ENCODE measurements at regions not wholly inside any gene's neighbourhood (a gene's known extent, or its start where the extent isn't known, plus 50 kb on each side); places are given as distances from the start of the nearest gene placed in this dataset.

DNA sequence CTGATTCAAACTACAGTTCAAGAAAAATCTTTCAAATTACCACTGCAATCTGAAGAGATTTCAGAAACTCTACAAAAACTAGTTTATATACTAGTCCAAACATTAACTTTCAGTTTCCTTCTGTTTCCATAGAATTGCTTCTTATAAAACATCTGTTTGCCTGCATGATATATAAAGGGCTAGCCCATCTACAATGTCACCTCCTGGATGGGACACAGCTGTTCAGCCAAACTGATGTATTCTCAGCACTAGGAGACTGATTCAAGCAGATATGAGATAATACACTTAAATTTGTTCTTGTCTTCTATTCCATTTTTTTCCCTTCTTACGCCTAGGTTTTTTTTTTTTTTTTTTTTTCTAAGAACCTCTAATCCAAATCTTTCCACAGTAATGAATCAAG lies 1569.7 kb upstream of the IGFBP7 start:
- no peak for DNase-seq

DNA sequence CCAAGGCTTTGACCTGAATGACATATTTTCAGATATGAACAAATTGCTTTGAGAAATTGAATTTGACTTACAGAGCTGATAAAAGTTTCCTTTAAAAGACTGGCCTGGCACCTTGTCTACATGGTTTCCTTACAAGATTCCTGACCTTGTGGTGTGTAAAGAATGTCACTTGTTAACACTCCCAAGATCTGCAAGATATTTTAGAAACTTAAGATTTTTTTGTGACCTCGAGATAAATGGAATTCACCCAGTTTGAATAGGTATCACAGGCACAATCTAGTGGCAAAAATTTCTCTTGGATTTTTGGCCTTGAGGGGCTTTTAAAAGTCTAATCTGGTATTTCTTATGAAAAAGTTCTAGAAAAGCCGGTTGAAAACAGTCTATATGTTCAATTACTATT lies 1568.9 kb upstream of the IGFBP7 start:
- DNase-seq, result no peak

DNA sequence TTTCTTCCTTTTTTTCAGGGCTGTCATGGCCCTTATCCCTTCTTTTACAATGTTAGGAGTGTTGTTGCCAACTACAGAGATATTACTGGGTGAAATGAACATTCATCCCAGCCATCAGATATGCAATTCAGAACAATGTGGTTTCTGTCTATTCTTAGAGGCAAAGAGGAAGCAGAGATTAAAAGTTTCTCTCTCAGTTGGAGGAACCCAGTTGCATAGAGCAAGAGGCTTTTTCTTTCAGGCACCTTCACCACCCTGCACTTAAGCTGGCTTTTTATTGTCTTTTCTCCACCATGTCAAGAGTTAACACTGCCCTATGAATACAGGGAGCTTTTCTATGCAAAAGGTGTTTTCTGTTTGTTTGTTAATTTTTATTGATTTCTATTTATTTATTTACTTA lies 1559.6 kb upstream of the IGFBP7 start:
- DNase-seq, result no peak

DNA sequence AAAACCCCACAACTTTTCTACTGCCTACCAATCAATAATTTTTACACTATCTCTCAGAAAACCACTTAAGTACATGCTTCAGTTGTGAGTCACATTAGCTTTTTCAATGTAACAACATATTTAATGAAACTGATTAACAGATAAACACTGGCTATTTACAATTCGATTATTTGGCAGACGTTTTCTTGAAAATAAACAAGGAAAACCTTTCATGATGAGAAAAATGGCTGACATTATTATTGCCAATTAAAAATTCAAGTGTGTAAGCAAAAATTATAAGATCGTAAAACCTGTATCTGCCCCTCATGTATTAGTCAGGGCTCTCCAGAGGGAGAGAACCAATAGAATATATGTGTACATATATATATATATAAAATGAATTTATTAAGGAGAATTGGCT lies 1555.5 kb upstream of the IGFBP7 start:
- no peak for DNase-seq

DNA sequence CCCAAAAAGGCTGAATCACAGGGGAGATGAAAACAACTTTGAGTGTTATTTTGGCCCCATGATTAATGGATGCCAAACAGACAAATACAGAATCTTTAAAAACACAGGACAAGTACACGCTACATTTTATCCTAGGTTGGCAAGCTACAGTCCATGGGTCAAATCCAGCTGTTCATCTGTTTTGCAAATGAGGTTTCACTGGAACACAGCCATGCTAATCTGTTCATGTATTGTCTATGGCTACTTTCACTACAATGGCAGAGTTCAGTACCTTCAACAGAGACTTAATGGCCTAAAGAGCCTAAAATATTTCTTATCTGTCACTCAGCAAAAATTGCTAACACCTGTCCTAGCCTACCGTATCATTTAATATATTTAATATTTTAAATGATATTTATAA lies 1548.5 kb upstream of the IGFBP7 start:
- no peak for DNase-seq

DNA sequence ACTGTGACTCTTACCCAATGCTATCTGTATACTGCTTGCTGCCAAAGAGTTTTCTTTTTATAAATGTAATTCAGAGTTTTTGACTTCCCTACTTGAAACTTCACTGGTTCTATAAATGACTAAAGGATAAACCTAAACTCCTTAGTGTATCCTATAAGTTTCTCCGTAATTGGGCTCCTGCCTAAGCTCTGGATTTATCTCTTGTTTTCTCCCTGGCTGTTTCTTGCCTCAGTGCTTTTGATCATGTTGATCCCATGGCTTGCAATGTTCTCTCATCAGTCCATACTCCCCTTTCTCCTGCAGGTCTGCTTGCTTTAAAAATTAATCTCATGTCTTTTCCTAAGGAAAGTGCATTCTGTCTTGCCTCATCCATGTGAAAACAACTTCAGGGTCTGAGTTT lies 1543.1 kb upstream of the IGFBP7 start:
- no peak for DNase-seq

DNA sequence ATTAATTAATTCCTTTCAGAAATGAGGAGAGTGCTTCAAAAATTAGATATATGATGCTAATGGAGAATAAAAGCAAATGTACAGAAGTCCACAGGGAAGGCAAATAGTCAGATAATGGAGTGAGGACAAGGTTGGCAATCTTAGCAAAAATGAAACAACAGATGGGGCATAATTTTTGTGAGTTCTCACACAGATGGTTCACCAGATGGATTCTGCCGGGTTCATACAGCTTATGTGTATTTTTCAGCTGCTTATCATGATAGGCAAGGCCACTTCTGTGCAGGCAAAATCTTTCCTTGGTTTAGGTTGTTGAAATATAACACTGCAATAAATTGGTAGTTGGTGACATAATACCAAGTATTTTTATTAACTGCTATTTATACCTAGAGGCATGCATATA lies 1539.0 kb upstream of the IGFBP7 start:
- no peak for DNase-seq

DNA sequence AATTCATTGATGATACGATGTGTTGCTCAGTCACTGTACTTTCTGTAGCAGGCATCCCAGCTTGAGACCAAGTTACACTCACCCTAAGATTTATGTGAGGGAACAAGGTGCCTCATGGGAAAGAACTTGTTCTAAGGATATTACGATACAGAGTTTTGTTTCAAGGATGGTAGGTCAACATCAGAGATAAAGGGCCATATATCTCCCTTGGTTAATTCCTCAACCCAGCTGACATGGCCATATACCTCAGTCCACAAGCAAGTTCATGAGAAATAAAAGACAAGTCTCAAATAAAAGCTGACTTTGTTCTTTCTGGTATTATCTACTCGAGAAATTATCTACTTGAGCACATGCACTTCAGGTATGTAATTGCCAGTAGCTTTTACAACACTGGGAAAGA lies 1535.9 kb upstream of the IGFBP7 start:
- no peak for DNase-seq

DNA sequence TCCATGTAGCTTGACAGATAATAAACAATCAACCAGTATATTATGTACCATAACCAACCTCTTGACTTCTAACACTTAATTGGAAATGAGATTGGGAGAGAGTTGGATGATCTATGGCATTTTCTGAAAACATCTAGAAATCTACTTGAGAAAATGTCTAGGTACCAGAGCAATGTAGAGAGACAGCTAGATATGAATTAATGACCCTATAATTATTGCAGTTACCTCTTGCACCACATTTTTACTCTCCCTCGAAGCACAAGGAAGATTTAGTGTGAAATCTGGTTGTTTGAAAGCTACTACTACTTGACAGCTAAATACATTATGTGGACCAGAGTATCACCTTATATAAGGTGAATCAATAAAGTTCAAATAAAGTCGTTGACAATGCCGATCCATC lies 1534.4 kb upstream of the IGFBP7 start:
- no peak for DNase-seq

DNA sequence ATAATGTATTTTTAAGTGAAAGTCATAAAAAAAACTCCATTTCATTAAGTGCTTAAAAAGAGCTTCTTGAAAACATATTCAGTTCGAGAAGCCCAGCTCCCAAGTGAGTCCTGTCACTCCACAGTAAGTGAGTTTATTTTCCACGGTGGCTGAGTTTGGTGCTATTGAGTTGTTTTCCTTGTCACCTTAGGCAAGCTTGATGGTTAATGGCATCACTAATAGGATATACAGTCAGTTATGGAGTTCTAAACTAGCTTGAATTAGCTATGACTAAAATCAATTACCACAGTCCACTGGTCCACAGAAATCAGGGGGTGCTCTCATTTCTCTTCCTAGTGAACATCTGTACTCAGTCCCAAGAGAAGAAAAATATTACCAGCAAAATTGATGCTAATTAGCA lies 1526.2 kb upstream of the IGFBP7 start:
- no peak for DNase-seq

DNA sequence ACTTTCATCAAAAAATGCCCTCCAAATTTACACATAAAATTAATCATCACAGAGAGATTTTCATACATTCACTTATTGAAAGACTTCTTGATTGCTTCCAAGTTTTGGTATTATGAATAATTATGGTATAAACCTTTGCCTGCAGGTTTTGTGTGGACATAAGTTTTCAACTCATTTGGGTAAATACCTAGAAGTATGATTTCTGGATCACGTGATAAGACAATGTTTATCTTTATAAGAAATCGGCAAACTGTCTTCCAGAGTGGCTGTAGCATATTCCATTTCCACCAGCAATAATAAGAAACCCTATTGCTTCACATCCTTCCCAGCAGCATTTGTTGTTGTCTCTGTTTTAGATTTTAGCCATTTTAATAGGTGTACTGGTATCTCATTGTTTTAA lies 1507.0 kb upstream of the IGFBP7 start:
- DNase-seq, result no peak

DNA sequence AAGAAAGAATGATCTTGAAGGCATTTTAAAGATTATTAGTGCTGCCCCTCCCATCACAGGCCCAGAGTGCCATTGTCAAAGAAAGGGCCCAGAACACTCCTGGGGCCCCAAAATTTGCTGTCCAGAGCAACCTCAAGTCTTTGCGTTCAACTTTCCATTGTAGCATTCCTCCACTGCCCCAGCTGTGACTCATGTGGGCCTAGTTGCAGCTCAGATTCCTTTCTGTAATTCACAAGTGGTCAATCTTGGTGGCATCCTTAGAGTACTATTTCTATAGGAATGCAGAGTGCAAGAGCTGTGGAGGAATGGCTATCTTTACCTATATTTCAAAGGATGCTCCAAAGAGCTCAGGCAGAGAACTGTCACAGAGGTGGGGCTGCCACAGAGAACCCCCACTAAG lies 1500.8 kb upstream of the IGFBP7 start:
- no peak for DNase-seq

DNA sequence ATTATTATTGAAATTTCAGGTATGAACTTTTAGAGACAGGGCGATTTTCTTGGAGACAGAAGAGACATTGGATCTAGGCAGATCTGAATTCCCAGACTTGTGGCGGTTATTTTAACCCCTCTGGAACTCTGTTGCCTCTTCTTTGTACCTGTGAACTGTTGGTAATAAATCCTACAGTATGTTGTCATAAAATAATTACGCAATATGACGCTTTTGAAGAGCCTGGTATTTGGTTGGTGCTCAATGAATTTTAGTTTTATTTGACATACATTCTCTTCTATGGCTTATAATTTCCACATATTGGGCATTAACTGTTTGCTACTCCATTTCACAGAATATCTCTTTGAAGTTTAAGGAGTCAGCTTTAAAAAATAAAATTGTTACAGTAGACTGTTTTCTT lies 1496.1 kb upstream of the IGFBP7 start:
- DNase-seq, result no peak

DNA sequence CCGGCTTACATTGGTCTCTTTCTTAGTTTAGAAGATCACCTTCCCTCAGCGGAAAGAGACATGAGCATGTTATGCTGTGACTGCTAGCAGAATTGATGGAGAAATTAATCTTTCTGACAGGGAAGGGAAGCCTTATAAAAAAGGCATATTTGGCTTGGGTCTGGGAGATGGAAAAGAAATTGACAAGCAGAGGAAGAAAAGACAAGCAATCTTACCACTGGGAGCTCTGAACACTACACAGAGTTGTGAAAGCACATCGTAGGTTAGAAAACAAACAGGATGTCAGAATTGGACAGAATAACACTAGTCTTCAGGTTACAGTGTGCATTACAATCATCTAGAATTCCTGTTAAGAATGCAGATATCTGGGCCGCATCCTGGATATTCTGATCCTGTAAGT lies 1493.8 kb upstream of the IGFBP7 start:
- no peak for DNase-seq

DNA sequence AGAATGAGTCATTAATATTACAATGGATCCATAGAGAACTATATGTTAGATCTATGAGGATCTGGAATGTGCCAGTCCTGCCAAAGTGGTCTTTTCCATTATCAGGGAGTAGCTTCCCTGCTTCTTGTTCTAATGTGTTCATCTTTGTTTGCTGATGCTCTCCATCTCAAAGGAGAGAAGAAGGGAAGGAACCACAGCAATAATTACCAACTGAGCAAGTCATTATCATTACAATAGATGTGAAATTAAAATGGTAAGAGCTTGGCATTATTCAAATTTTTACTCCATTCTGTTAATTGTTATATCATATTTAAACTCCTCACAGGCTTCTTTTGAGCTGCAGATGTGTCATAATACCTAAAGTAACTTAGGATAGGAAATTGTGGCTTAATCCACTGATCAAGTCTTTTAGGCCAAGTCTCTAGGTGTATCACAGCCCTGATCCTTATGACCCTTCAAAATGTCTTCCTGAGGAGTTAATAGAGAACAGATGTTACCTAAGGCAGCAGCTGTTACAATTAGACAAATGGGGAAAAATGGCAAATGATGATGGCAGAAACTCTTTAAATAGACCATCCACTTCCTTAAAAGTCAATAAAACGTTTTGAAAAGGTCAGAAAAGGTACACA lies 1492.7 kb upstream of the IGFBP7 start:
- DNase-seq, result no peak

DNA sequence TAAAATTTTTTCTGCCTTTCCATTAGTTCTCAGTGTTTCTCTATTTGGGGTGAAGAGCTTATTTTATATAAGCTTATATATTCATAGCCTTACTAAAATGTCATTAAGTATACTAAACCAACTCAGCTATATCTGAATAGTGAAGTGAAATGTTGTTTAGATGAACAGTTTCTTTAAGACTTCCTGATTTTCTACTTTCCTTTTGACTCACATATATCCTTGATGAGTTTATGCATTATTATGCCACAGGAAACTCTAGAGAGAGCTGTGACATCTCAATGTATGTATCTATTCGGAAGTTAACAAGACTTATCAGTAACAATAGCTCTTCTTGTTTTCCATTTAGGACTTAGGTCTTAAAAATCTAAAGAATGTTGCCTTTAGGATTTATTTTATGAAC lies 1491.8 kb upstream of the IGFBP7 start:
- DNase-seq, result no peak

DNA sequence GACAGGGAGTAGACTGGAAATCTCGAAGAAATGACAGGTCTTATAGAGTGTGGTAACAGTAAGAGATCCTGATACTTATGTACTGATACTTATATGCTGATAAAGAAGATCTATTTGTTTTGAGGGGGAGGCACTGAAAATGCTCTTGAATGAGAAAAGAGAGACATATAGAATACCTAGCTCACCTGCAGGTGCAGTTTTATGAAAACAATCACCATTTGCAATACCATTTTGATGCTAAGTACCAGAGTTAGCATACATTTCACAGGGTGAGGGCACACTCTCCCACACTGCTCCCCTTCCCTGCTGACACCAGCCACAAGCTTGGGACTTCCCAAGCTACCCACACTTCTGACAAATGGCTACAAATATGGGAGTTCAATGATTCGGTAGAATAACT lies 1490.1 kb upstream of the IGFBP7 start:
- DNase-seq, result no peak

DNA sequence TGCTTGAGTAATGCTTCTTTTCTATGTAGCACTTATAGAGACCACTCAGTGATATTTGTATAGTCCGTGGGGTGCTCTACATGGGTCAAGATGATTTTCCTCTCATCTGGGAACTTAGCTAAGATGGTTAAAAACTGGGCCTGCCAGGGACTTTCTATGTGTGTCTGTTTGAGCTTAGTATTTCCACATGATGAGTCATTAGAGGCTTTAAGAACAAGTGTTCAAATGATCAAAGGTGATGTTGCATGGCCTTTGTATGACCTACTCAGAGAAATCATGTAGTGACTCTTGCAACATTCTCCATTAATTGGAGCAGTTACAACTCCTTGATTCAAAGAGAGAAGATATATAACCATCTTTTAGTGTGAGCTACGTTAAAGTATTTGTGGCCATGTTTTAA lies 1480.5 kb upstream of the IGFBP7 start:
- no peak for DNase-seq

DNA sequence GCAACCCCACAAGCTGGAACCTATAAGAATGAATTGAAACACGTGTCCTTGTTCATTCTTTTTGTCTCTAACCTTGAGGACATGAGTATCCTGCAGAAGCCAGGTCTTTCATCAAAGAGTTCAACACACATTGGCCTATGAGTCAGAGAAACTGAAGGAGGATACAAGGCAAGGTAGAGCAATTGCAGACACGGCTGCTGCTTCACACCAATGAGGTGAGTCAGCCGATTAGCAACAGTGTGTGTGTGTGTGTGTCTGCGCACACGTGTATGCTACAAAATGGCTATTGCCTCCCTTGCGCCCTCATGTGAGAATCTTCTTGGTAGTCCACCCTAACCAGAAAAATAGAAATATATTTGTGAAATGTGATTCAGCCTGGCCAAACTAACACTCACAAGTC lies 1477.7 kb upstream of the IGFBP7 start:
- no peak for DNase-seq

DNA sequence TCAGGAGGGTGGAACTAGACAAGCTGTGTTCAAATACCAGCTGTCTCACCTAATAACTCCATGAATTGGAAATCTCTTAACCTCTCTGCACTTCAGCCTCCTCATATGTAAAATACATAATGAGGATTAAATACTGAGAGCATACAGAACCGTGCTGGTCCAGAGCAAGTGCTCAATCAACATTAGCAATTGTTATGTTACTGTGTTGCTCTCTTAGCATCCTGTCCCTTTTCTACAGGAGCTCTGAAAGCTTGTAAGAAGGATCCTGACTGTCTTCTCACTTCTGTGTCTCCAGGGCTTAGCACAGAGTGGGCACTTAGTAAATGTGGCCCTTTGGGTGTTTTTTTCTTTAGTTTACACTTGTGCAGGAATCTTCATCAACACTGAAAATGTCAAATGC lies 1456.1 kb upstream of the IGFBP7 start:
- DNase-seq, result no peak

DNA sequence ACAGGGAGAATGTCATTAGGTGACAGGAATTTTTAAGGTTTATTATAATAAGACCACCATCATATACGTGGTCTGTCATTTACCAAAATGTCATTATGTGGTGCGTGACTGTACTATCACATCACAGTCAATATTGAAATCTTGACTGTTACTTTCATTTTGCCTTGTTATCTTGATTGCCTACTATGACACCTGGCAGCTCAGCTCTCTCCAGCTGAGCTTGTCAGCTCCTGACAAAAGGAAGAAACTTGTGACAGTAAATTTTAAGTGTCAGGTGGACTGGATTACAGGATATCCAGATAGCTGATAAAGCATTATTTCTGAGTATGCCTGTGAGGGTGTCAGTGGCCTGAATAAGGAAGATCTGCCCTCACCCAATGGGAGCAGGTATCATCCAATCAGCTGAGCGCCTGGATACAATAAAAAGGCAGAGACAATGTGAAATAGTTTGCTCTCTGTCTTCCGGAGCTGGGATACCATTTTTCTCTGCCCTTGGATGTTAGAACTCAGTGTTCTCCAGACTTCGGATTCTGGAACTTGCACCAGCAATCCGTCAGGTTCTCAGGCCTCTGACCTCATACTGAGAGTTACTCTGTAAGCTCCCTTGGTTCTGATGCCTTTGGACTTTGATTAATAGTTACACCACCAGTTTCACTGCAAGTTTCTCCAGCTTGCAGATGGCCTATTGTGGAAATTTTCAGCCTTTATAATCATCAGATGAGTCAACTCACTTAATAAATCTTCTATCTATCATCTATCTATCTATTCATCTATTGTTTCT lies 1454.7 kb upstream of the IGFBP7 start:
- DNase-seq, result no peak

DNA sequence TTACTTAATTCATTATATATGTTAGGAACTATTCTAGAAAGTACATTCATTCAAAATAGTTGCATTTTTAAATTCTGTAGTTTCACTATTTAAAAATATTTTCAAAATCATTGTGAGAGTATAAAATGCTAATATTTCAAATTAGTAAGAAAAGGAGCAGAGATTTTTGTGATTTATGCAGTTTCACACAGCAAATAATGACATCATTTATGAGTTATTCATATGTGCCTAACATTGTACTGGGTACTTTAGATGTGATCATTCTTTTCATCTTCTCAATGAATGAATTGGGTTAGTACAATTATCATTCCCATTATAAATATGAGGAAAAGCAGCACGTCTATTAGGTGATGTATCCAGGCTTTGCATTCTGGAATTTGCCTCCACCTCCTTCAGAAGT lies 1451.0 kb upstream of the IGFBP7 start:
- no peak for DNase-seq

DNA sequence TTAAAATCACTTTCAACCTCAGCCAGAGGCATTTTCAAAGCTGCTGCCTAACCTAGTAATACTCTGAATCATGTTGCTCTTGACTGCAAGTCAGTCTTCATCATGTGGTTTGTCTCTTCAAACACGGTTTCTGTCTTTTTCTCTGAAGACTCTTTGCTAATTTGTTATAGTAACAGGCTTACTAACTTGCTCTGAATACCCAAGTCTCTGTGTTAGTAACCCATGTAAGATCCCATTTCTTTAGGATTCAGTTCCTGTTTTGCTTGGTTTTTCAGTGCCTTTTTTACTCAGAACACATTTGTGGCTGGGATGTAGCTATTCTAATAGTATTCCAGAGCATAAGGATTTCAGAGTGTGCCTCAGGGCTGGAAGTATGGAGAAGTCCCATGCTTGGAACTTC lies 1450.6 kb upstream of the IGFBP7 start:
- no peak for DNase-seq

DNA sequence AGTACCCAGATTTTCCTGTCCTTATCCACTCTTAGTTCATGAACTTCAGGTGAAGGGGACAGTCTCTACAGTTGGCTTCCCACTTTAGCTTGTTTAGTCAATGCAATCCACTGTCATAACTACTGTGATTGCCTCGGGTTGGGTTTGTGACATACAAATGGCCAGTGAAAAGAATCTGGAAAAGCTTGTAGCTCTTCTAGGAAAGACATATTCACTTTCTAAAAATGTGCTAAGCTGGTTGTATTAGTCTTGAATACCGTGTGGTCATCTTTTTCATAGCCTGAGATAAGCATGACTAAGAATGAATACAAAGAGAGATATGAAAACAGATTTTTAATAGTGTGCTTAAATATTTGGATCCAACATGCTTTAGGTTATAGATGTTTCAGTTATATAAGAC lies 1443.5 kb upstream of the IGFBP7 start:
- no peak for DNase-seq

DNA sequence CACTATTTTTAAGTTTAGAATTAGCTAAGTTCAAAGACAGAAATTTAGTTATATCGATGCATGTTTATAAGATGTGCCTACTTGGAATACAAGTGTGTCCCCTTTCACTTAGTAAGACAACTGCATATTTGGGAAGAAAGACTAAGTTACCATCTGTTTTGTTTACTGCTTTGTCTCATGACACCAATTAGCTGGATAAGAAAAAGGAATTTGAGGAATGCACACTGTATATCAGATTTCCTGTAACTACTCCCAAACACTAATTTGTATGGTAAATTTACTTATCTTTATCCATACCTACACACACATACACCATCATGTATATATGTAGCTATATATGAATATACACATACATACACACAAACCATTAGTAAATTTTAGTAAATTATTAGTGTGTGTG lies 1442.8 kb upstream of the IGFBP7 start:
- no peak for DNase-seq
